Body of pancreas (tissue), 4 donors: ENCODE measurements at regions not wholly inside any gene's neighbourhood (a gene's known extent, or its start where the extent isn't known, plus 50 kb on each side); places are given as distances from the start of the nearest gene placed in this dataset.

Experiments used
- CTCF ChIP-seq, 7 experiments: fragments of 450-650 bp in 4 of 7; fragments of 200-600 bp in 3 of 7; sonication (generic) in 3 of 7; IDR thresholded peaks; one replicate each; pipeline ENCODE4 v1.5.1; 2016 to 2019; ENCODE audit warnings: antibody characterized with exemption in 7 of 7
- POLR2A ChIP-seq, 3 donors: fragments of 450-650 bp; IDR thresholded peaks; one replicate each; pipeline ENCODE4 v1.6.1; 2016; ENCODE audit warnings: antibody characterized with exemption in 3 of 3, mild to moderate bottlenecking in 2 of 3

DNA sequence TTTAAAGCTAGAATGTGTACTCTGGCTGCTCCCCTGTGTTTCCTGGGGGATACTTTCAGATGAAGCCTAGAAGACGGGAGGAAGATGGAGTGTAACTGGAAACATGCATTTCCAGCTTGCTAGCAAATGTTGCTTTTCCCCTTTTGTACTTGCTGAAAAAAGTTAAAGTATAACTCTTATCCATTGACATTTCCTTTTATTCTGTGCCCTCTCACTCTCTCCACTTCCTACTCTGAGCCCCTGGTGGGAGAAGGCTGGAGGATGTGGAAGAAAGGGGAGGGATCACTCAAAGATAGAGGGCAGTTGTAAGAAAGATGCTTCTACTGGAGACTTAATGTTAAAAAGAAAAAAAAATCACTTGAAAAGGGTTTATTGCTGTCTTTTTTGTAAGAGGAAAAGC is 396.5 kb downstream of the DTHD1 start:
- no peak for TF ChIP-seq CTCF (IDR thresholded peaks at IDR 0.05)
- no peak for TF ChIP-seq POLR2A (IDR thresholded peaks at IDR 0.05)
